SK-N-SH (cell line): ENCODE measurements at regions not wholly inside any gene's neighbourhood (a gene's known extent, or its start where the extent isn't known, plus 50 kb on each side); places are given as distances from the start of the nearest gene placed in this dataset.

Experiments
- CHD2 ChIP-seq: fragments of 150-350 bp; IDR thresholded peaks from 2 replicates; pipeline ENCODE4 v1.6.1; 2018; ENCODE audit warnings: low read length; ENCODE audit not compliant: partially characterized antibody
- EZH2phosphoT487 ChIP-seq: fragments of 200-600 bp; sonication (generic); IDR thresholded peaks from 2 replicates; pipeline ENCODE4 v1.6.1; 2017; ENCODE audit warnings: low read depth, mixed run types, mild to moderate bottlenecking, antibody characterized with exemption, moderate library complexity, borderline replicate concordance
- FOXM1 ChIP-seq: IDR thresholded peaks from 2 replicates; pipeline ENCODE4 v1.4.0; 2012; ENCODE audit warnings: low read depth, mild to moderate bottlenecking
- GABPA ChIP-seq: IDR thresholded peaks from 2 replicates; pipeline ENCODE4 v1.4.0; 2012; ENCODE audit warnings: low read depth, mild to moderate bottlenecking
- MEF2A ChIP-seq: IDR thresholded peaks from 2 replicates; pipeline ENCODE4 v1.4.0; 2012; ENCODE audit warnings: low read depth, borderline replicate concordance
- NRF1 ChIP-seq: IDR thresholded peaks from 2 replicates; pipeline ENCODE4 v1.6.1; 2012; ENCODE audit warnings: low read depth, mild to moderate bottlenecking, low read length
- POLR2AphosphoS5 ChIP-seq: IDR thresholded peaks from 2 replicates; pipeline ENCODE4 v1.6.1; 2012; ENCODE audit warnings: low read depth, low read length
- RAD21 ChIP-seq: IDR thresholded peaks from 2 replicates; pipeline ENCODE4 v1.6.1; 2012; ENCODE audit warnings: mild to moderate bottlenecking, low read length
- RCOR1 ChIP-seq: fragments of 150-350 bp; IDR thresholded peaks from 2 replicates; pipeline ENCODE4 v1.6.1; 2017; ENCODE audit warnings: antibody characterized with exemption, low read length
- SIN3A ChIP-seq: IDR thresholded peaks from 2 replicates; pipeline ENCODE4 v1.6.1; 2012; ENCODE audit warnings: low read depth, mild to moderate bottlenecking, low read length, moderate library complexity, borderline replicate concordance
- TEAD4 ChIP-seq: IDR thresholded peaks from 2 replicates; pipeline ENCODE4 v1.4.0; 2012; ENCODE audit warnings: mild to moderate bottlenecking, borderline replicate concordance; ENCODE audit not compliant: insufficient read depth
- TF ChIP-seq, protein P1 (sequence below): fragments of 200-600 bp; sonication (generic); IDR thresholded peaks from 2 replicates; pipeline ENCODE4 v1.6.1; 2017; ENCODE audit warnings: antibody characterized with exemption, mild to moderate bottlenecking, moderate library complexity
- TF ChIP-seq, protein P2 (sequence below): IDR thresholded peaks from 2 replicates; pipeline ENCODE4 v1.4.0; 2012; ENCODE audit warnings: low read depth
- TF ChIP-seq, protein P3 (sequence below): IDR thresholded peaks from 2 replicates; pipeline ENCODE4 v1.6.1; 2012; ENCODE audit warnings: mild to moderate bottlenecking, low read depth, low read length, moderate library complexity

DNA sequence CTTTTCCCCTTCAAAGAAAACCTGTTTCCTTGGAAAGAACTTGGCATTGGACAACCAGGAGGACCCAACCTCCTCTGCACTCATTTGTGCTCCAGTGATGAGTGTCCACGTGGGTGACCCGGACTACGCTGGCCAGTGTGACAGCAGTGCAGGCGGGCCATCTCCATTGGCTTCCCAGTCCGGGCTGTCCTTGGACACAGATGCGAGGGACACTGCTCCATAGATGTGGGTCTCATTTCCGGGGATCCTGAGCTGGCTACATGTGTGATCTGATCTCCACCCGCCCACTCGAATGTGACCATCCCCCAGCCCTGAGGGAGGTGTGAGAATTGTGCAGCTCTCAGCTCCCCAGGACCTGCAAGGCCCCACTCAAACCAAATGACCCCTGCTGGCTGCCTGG lies 836.6 kb upstream of the TMEM132C start:
- TF ChIP-seq, protein P1, sequence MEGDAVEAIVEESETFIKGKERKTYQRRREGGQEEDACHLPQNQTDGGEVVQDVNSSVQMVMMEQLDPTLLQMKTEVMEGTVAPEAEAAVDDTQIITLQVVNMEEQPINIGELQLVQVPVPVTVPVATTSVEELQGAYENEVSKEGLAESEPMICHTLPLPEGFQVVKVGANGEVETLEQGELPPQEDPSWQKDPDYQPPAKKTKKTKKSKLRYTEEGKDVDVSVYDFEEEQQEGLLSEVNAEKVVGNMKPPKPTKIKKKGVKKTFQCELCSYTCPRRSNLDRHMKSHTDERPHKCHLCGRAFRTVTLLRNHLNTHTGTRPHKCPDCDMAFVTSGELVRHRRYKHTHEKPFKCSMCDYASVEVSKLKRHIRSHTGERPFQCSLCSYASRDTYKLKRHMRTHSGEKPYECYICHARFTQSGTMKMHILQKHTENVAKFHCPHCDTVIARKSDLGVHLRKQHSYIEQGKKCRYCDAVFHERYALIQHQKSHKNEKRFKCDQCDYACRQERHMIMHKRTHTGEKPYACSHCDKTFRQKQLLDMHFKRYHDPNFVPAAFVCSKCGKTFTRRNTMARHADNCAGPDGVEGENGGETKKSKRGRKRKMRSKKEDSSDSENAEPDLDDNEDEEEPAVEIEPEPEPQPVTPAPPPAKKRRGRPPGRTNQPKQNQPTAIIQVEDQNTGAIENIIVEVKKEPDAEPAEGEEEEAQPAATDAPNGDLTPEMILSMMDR, result no peak
- TF ChIP-seq, protein P2, sequence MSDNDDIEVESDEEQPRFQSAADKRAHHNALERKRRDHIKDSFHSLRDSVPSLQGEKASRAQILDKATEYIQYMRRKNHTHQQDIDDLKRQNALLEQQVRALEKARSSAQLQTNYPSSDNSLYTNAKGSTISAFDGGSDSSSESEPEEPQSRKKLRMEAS, result no peak
- TF ChIP-seq RCOR1 (no peak), RAD21 (no peak), MEF2A (no peak), EZH2phosphoT487 (no peak), TEAD4 (no peak), CHD2 (no peak), SIN3A (no peak), POLR2AphosphoS5 (no peak), FOXM1 (no peak), NRF1 (no peak), GABPA (no peak)
- TF ChIP-seq, protein P3, sequence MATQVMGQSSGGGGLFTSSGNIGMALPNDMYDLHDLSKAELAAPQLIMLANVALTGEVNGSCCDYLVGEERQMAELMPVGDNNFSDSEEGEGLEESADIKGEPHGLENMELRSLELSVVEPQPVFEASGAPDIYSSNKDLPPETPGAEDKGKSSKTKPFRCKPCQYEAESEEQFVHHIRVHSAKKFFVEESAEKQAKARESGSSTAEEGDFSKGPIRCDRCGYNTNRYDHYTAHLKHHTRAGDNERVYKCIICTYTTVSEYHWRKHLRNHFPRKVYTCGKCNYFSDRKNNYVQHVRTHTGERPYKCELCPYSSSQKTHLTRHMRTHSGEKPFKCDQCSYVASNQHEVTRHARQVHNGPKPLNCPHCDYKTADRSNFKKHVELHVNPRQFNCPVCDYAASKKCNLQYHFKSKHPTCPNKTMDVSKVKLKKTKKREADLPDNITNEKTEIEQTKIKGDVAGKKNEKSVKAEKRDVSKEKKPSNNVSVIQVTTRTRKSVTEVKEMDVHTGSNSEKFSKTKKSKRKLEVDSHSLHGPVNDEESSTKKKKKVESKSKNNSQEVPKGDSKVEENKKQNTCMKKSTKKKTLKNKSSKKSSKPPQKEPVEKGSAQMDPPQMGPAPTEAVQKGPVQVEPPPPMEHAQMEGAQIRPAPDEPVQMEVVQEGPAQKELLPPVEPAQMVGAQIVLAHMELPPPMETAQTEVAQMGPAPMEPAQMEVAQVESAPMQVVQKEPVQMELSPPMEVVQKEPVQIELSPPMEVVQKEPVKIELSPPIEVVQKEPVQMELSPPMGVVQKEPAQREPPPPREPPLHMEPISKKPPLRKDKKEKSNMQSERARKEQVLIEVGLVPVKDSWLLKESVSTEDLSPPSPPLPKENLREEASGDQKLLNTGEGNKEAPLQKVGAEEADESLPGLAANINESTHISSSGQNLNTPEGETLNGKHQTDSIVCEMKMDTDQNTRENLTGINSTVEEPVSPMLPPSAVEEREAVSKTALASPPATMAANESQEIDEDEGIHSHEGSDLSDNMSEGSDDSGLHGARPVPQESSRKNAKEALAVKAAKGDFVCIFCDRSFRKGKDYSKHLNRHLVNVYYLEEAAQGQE, result no peak
